LoVo (cell line): ENCODE measurements at regions not wholly inside any gene's neighbourhood (a gene's known extent, or its start where the extent isn't known, plus 50 kb on each side); places are given as distances from the start of the nearest gene placed in this dataset.

Experiments
- DNase-seq: peaks from one replicate; pipeline ENCODE4 v3.0.0-alpha.2; 2016; ENCODE audit warnings: low spot score

GRCh38 chr9:99537996-99538395 lies 283.7 kb upstream of the NR4A3 start:
- no peak for DNase-seq

GRCh38 chr9:99544526-99544925 lies 277.2 kb upstream of the NR4A3 start:
- DNase-seq, result no peak

DNA sequence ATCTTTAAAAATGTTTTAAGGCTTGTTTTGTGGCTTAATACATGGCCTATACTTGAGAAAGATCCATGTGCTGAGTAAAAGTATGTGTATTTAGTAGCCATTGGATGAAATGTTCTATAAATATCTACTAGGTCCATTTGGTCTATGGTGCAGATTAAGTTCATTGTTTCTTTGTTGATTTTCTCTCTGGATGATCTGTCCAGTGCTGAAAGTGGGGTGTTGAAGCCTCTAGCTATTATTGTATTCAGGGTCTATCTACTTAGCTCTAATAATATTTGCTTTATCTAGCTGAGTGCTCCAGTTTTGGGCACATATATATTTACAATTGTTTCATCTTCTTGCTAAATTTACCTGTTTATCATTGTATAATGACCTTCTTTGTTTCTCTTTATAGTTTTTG lies 272.2 kb upstream of the NR4A3 start:
- DNase-seq, result no peak

DNA sequence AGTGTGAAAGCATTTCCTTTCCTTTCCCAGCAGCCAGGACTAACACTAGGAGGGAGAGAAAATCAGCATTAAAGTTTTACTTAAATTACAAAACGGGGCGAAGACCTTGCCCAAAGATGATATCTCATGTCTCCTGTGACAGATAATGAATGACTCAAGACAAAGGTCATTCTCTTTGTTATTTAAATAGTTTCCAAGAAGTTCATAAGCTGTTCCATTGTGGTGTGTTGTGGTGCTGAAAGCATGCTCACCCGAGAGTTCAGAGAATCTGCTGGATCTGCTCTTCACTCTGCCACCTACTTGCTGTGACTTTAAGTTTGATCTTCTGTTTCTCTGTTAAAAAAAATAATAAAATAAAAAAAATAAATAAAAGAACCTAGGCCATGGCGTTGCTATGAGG lies 265.9 kb upstream of the NR4A3 start:
- no peak for DNase-seq

- no peak for DNase-seq
Observed at GRCh38 chr9:99556998-99557397, 264.7 kb upstream of the NR4A3 start.

GRCh38 chr9:99557816-99558215 lies 263.9 kb upstream of the NR4A3 start:
- no peak for DNase-seq

DNA sequence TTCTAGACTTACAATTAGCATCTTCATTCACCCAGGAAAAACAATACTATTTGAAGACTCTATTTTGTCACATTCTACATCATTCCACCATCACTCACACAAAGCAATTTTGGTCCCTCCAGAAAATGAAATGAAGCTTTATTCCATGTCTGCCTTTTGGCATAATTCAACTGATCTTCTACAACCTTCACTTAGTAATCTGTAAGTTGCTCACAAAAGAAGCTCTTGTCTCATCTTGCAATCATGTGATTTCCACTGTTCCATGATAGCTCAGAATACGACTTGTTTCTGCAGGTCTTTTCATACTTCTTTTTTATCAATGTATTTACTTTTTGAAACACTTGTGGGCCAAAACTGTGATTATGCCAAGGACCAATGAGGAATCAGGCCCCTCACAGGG lies 261.9 kb upstream of the NR4A3 start:
- no peak for DNase-seq

DNA sequence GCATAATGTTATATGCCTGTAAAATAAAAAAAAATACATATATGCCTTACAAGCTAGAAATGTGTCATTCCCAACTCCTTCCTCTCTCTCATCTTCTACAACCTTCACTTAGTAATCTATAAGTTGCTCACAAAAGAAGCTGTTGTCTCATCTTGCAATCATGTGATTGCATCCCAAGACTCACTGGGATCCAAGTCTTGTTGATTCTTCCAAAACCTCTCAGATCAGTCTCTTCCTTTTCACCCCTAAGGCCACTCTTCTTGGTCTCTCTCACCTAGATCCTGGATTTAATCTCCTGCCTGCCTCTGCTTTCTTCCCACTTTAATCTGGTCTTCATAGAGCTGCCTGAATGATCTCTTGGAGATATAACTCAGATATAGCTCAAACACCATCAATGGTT lies 261.1 kb upstream of the NR4A3 start:
- no peak for DNase-seq

- no peak for DNase-seq
Observed at GRCh38 chr9:99561509-99561917, 260.2 kb upstream of the NR4A3 start.

DNA sequence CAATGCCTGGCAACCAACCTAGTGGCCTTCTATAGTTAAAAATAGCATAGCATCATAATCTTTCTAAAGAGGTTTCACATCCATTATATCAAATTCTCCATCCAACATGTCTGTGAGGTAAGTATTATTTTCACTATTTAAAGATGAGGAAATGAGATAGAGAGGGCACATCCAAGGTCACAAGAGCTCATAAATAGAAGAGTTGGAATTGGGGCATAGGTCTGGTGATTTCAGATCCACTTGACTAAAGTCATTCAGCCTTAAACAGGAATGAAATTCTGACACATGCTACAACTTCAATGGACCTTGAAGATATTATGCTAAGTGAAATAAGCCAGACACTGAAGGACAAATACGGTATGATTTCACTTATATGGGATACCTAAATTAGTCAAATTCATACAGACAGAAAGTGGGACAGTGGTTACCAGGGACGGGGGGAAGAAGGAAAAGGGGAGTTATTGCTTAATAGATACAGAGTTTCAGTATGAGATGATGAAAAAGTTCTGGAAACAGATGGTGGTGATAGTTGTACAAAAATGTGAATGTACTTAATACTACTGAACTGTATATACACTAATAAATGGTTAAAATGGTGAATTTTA lies 259.6 kb upstream of the NR4A3 start:
- DNase-seq, result no peak

DNA sequence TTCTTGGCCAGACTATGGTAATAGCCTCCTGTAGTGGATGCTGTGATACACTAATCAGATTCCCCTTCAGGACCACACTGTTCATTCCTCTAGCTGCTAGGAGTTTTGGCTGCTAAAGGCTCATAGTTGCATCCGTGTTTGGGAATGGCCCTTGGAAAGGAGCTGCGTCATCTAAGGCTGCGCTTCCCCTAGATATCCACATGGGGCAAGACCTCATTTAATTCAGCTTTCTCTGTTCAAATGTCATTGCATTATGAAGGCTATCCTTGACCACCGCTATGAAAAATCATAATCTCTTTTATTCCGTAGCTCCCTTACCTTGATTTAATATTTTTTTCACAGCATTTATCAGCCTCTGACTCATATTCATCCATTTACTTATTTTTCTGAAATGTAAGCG lies 258.3 kb upstream of the NR4A3 start:
- DNase-seq, result no peak

DNA sequence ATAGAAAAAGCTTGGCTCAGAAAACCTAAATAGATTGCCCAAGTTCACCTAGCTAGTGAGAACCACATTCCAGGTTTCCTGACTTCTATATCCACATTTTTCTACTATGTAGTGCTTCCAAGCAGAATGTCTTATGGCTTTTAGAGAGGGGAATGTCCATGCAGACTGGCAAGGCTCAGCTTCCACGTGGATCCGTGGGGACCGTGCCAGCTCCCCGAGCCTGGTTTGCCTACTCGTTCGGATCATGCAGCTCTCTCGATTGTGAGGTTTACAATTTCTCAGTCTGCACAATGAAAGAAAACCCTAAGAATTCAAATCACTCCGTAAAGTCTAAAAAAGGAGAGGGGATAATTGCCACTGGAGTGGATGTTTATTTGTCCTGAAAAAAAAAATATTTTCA lies 256.5 kb upstream of the NR4A3 start:
- no peak for DNase-seq

DNA sequence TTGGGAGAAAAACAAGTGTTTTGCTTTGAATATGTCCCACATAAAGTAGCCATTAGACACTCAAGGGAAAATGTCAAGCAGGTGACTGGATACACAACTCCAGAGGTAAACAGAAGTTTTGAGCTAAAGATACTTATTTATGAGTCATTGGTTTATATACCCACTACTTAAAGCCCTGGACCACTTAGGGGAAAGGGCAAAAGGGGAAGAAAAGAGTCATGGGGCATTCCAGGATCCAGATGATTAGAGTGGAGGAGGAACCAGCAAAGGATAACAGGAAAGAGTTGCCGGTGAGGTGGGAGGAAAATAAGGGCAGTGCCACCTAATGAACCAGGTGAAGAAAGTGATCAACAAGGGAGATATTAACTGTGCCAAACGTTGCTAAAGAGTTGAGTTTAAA lies 254.2 kb upstream of the NR4A3 start:
- DNase-seq, result no peak

- DNase-seq, result no peak
Observed at GRCh38 chr9:99569840-99570239, 251.8 kb upstream of the NR4A3 start.

DNA sequence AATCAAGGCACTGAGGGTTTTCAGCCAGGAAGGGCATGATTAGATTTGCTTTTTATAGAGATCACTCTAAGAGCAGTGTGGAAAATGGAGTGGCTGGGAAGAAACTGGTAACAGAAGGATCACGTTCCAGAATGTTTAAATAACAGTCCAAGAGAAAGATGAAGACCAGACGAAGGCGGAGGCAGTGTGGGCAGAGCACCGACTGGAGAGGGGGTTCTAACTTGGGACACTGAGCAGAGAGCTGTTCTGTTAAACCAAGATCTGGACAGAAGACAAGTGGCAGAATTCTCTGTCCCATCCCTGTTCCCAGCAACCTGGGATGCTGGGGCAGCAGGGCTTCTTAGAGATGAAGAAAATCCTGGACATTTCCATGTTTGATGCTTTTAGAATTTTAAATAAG lies 249.1 kb upstream of the NR4A3 start:
- DNase-seq, result no peak

DNA sequence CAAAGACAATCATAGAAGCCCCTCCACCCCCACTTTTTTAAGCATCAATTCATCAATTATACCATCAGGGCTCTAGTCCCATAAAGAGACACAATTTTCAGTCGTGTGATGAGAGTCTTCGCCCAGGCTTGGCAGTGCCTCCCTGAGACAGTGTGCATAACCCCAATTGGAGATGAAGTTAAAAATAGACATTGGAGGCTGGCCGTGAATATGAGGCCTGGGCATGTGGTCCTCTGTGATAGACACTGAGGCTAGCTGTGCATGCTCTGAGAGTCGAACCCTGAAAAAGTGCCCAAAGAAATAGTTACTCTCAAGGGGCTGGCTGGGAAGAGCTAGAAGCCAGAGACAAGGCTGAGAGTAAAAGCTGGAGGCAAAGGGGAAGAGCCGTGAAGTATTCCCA lies 248.6 kb upstream of the NR4A3 start:
- no peak for DNase-seq

DNA sequence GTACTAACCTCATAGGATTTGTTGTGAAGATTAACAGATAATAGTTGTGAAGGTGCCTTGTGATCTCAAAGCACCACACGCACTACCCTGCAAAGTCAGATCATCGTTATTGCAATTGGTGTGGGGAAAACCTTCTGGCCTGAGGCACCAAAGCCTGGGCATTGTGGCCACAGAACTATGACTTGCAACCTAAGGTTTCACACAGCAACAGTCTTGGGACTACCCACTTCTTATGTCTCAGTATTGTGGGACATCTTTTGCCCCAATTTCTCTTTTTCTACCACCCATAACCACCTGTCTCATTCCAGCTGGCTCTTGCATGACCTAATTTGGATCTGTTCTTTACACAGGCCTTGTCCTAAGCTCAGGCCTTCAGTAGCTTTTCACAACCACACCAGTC lies 247.8 kb upstream of the NR4A3 start:
- no peak for DNase-seq

- DNase-seq, result no peak
Observed at GRCh38 chr9:99576002-99576401, 245.7 kb upstream of the NR4A3 start.

DNA sequence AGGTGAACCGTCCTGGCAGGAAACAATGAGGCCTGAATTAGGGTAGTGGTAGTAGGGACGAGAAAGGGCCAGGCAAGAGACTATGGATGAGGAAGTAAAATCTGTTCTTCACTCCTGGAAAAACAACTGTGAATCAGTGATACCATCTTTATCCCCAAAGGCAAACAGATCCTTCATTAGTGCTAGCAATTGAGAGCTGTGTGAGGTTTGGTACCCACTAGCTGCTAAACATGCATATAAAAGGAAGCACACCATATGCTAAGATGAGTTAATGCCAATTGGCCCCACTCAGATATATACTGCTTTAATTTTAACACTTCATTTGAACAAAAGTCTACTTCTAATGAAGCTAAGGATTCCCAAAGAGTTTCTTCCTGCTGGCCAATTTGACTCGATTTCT lies 244.8 kb upstream of the NR4A3 start:
- no peak for DNase-seq

- no peak for DNase-seq
Observed at GRCh38 chr9:99577351-99577750, 244.3 kb upstream of the NR4A3 start.

DNA sequence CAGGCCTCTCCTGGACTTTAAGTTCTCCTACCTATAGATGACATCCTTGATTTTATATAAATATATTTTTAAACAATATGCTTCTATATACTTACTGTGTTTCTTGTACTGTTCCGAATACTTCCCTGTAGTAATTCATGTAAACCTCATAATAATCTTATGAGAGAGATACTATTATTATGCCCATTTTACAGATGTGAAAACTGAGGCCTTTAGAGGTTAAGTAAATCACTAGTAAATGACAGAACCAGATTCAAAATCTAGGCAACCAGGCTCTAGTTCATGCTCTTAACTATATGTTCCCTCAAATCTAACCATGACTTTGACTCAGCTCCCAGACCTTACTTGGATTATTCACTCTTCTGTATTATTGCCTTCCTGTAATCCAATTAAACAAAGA lies 243.0 kb upstream of the NR4A3 start:
- no peak for DNase-seq

- no peak for DNase-seq
Observed at GRCh38 chr9:99579964-99580363, 241.7 kb upstream of the NR4A3 start.

DNA sequence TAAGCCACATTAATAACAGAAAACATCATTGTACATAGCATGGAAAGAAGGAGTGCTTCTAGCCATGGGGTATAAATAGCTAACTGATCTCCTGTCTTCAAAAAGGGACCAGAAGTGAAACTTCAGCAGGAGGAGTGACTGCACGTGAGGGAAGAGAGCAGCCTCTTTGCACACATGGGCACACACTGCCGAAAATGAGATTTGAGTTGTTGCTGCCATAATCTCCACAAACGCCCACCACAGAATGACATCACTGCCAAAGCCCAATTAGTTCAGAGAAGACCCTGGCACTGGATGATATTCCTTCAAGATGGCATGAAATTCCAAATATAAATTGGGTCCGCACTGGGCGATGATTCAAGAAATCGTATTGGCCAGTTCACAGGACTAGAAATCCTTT lies 238.9 kb upstream of the NR4A3 start:
- DNase-seq, result no peak

DNA sequence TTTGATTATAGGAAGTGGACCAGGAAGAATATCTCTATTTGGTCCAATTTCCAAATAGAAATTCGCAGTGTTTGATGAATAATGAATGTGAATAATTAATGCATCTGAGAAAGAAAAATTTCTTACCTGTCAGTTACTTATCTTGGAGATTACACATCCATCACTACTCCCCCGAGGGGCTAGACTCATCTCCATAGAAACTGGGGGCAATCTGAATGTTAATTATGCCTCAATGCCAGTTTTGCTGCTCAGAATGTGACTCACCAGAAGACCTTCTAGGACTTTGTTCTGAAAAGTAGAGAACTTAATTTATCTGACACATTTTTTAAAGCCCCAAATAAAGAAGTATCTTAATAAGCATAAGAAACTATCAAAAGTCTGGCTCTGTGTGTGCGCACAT lies 233.4 kb upstream of the NR4A3 start:
- DNase-seq, result no peak

DNA sequence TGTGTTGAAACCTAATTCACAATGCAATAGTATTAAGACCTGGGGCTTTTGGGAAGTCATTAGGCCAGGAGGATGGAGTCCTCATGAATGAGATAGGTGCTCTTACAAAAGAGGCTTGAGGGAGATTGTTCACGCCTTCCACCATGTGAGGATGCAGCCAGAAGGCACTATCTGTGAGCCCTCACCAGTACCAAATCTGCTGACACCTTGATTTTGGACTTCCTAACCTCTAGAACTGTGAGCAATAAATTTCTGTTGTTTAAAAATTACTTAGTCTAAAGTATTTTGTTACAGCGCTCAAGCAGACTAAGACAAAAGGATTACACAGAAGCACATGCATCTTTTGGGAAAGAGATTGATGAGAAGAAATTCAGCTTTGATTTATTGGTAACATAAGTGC lies 232.9 kb upstream of the NR4A3 start:
- no peak for DNase-seq
